ENCODE measurements at regions not wholly inside any gene's neighbourhood (a gene's known extent, or its start where the extent isn't known, plus 50 kb on each side); places are given as distances from the start of the nearest gene placed in this dataset.

DNA sequence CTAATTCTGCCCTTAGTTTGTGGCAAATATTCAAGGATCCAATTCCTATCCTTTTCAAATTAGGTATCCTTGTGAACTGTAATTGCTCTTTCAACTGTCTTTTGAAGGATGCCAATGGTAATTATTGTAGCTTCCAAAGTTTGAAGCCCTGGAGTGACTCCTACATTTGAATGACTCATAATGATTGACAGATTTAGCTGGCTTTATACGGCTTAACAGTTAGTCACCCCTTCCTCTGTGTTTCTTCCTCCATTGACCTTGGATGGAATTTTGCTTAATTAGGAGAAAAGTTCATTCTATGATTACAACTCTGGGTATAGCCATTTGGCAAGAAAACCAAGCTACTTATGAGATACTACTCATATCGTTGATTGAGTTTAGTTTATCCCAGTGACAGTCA is 639.3 kb upstream of the KIRREL3 start:
- H3K36me3 Mint-ChIP-seq (ENCODE audit: insufficient read depth, unreplicated experiment): no peaks in the 10 kb centered on the region
- no peak overlapping the region for H3K27ac Mint-ChIP-seq (ENCODE audit: low read depth, unreplicated experiment)
- TF ChIP-seq, protein P1, sequence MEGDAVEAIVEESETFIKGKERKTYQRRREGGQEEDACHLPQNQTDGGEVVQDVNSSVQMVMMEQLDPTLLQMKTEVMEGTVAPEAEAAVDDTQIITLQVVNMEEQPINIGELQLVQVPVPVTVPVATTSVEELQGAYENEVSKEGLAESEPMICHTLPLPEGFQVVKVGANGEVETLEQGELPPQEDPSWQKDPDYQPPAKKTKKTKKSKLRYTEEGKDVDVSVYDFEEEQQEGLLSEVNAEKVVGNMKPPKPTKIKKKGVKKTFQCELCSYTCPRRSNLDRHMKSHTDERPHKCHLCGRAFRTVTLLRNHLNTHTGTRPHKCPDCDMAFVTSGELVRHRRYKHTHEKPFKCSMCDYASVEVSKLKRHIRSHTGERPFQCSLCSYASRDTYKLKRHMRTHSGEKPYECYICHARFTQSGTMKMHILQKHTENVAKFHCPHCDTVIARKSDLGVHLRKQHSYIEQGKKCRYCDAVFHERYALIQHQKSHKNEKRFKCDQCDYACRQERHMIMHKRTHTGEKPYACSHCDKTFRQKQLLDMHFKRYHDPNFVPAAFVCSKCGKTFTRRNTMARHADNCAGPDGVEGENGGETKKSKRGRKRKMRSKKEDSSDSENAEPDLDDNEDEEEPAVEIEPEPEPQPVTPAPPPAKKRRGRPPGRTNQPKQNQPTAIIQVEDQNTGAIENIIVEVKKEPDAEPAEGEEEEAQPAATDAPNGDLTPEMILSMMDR (IDR thresholded peaks at IDR 0.05; ENCODE audit: unreplicated experiment): no peak
- POLR2A ChIA-PET: interaction anchor here (0.6 kb wide), 1 partner anchor 202 kb away, joined by 3 read pairs; no protein-coding TSS in a partner anchor
- peak; percentile 67 for DNase-seq (ENCODE audit: unreplicated experiment)
- no peaks in the 10 kb centered on the region for H3K27me3 Mint-ChIP-seq (ENCODE audit: insufficient read depth, unreplicated experiment)
- BruUV-seq (replicated peaks): no TSS peak
- CTCF ChIA-PET: interaction anchor here (0.7 kb wide), 1 partner anchor 21 kb away, joined by 4 read pairs; no protein-coding TSS in a partner anchor
- H3K4me3 Mint-ChIP-seq (ENCODE audit: unreplicated experiment): no peak overlapping the region
- intact Hi-C loops (cut with micrococcal nuclease): no loop called here
- H3K9me3 Mint-ChIP-seq (ENCODE audit: unreplicated experiment): no peaks in the 10 kb centered on the region
- no peaks in the 10 kb centered on the region for H3K4me1 Mint-ChIP-seq (ENCODE audit: insufficient read depth, unreplicated experiment)

DNA sequence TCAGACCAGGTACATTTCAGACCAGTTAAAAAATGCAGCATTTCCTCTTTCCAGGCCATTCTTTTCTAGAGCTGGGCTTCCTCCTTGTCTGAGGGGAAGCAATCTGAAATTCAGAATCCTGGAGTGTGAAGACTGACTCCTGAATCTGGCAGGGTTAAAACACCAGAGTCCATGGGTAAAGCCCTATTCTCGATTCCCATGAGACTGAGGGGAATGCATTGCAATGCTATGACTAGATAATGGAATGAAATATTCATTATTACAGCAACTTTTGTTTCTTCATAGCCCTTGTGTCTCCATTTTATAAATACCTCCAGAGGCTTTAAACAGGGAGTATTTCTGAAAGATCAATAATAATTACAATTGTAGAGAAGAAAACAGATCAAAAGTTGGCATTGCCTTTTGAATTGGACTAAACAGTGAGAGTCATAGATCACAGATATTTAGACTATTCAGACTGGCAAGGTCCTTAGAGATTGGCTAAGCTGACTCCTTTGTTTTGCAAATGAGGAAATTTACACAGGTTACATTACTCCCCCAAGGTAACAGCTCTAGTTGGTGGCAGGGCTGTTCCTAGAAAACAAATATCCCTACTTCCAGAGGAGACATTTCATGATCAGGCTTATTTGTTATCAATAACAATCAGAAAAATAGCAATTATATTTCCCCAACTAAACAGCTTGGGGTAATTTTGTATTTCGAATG is 632.6 kb upstream of the KIRREL3 start:
- no peak for DNase-seq (ENCODE audit: unreplicated experiment)
- no peaks in the 10 kb centered on the region for H3K27me3 Mint-ChIP-seq (ENCODE audit: insufficient read depth, unreplicated experiment)
- intact Hi-C loops (cut with micrococcal nuclease): no loop called here
- BruUV-seq (replicated peaks): no TSS peak
- TF ChIP-seq, protein P1 (IDR thresholded peaks at IDR 0.05; ENCODE audit: unreplicated experiment): no peak
- ChIA-PET POLR2A (interaction anchor here (1.3 kb wide), 1 partner anchor 13 kb away, joined by 3 read pairs; no protein-coding TSS in a partner anchor), CTCF (interaction anchor here (0.5 to 0.8 kb wide), 2 partner anchors 14 to 402 kb away, joined by 3 to 4 read pairs; no protein-coding TSS in a partner anchor)
- H3K27ac Mint-ChIP-seq (ENCODE audit: low read depth, unreplicated experiment): no peak overlapping the region
- no peaks in the 10 kb centered on the region for H3K36me3 Mint-ChIP-seq (ENCODE audit: insufficient read depth, unreplicated experiment)
- no peak overlapping the region for H3K4me3 Mint-ChIP-seq (ENCODE audit: unreplicated experiment)
- peaks cover 4% of the 10 kb centered on the region for H3K4me1 Mint-ChIP-seq (ENCODE audit: insufficient read depth, unreplicated experiment)
- H3K9me3 Mint-ChIP-seq (ENCODE audit: unreplicated experiment): no peaks in the 10 kb centered on the region

DNA sequence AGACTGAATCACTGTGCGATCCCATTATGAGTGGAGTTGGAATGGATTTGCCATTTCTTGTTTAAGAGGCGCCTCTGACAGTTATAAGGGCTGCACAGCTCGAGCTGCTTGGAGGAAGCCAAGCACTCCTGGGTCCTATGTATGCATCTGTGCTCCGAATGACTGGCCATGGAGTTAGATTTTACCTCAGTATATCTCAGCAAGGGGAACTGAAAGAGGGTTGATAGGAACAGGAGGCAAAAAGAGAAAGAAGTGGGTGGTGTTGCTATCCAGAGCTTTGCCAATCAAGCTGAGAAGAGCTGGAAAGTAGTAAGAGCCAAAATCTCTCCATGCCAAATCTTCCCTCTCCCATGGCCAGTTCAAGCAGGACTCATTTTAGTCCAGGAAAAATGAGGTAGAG is 632.0 kb upstream of the KIRREL3 start:
- Mint-ChIP-seq H3K9me3 (ENCODE audit: unreplicated experiment) (no peaks in the 10 kb centered on the region), H3K27me3 (ENCODE audit: insufficient read depth, unreplicated experiment) (no peaks in the 10 kb centered on the region), H3K27ac (ENCODE audit: low read depth, unreplicated experiment) (no peak overlapping the region), H3K4me3 (ENCODE audit: unreplicated experiment) (no peak overlapping the region), H3K36me3 (ENCODE audit: insufficient read depth, unreplicated experiment) (no peaks in the 10 kb centered on the region), H3K4me1 (ENCODE audit: insufficient read depth, unreplicated experiment) (peaks cover 6% of the 10 kb centered on the region)
- ChIA-PET CTCF (interaction anchor here (0.8 kb wide), 1 partner anchor 14 kb away, joined by 4 read pairs; no protein-coding TSS in a partner anchor), POLR2A (interaction anchor here (0.6 kb wide), 1 partner anchor 387 kb away, joined by 3 read pairs; no protein-coding TSS in a partner anchor)
- DNase-seq (ENCODE audit: unreplicated experiment): no peak
- intact Hi-C loops (cut with micrococcal nuclease): no loop called here
- no TSS peak for BruUV-seq (replicated peaks)
- TF ChIP-seq, protein P1 (IDR thresholded peaks at IDR 0.05; ENCODE audit: unreplicated experiment): no peak

DNA sequence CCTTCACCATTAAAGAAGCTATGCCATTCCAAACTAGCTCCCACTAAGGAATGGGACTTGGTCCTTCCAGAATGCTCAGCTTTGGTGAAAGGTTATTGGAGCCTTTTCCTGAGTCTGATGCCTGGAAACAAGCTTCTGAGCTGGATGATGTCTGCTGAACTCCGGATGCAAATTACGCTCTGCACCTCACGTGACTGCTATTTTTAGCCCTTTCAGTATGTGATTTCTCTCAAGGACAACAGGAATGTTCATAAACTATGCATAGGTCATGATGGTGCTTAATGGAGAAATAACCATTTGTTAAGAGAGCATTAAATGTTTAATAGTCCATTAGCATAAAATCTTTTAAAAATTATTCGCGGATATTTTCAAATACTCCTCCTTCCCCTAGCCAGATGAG is 631.4 kb upstream of the KIRREL3 start:
- Mint-ChIP-seq H3K27ac (ENCODE audit: low read depth, unreplicated experiment) (no peak overlapping the region), H3K27me3 (ENCODE audit: insufficient read depth, unreplicated experiment) (no peaks in the 10 kb centered on the region), H3K4me1 (ENCODE audit: insufficient read depth, unreplicated experiment) (peaks cover 6% of the 10 kb centered on the region), H3K4me3 (ENCODE audit: unreplicated experiment) (no peak overlapping the region), H3K36me3 (ENCODE audit: insufficient read depth, unreplicated experiment) (no peaks in the 10 kb centered on the region), H3K9me3 (ENCODE audit: unreplicated experiment) (no peaks in the 10 kb centered on the region)
- TF ChIP-seq, protein P1 (IDR thresholded peaks at IDR 0.05; ENCODE audit: unreplicated experiment): no peak
- BruUV-seq (replicated peaks): no TSS peak
- ChIA-PET POLR2A (interaction anchor here (0.6 kb wide), 1 partner anchor 387 kb away, joined by 3 read pairs; no protein-coding TSS in a partner anchor), CTCF (interaction anchor here (0.7 kb wide), 1 partner anchor 397 kb away, joined by 3 read pairs; no protein-coding TSS in a partner anchor)
- DNase-seq (ENCODE audit: unreplicated experiment): no peak
- intact Hi-C loops (cut with micrococcal nuclease): no loop called here

All from MCF 10A (cell line).